ENCODE measurements at regions not wholly inside any gene's neighbourhood (a gene's known extent, or its start where the extent isn't known, plus 50 kb on each side); places are given as distances from the start of the nearest gene placed in this dataset.
"Not testable (repeated sequence)": the region's sequence is repeated elsewhere in the genome, so short reads cannot be mapped to it uniquely, and the experiment has no call there.

- no peak for DNase-seq (ENCODE audit: low spot score)
Observed at GRCh38 chr17:68097161-68097805, 61.7 kb downstream of the KPNA2 start.

- not testable (repeated sequence) for DNase-seq (ENCODE audit: low spot score)
Observed at GRCh38 chr17:68099341-68099753, 63.8 kb downstream of the KPNA2 start.

GRCh38 chr17:68100000-68100641, 64.6 kb downstream of the KPNA2 start:
- no peak for DNase-seq (ENCODE audit: low spot score)

GRCh38 chr17:68101075-68101986, 65.8 kb downstream of the KPNA2 start:
- DNase-seq (ENCODE audit: low spot score), result peak; percentile 91

- no peak for DNase-seq (ENCODE audit: low spot score)
Observed at GRCh38 chr17:68101987-68102314, 66.4 kb downstream of the KPNA2 start.

- DNase-seq (ENCODE audit: low spot score), result no peak
Observed at GRCh38 chr17:68102318-68102758, 66.8 kb downstream of the KPNA2 start.

- no peak for DNase-seq (ENCODE audit: low spot score)
Observed at GRCh38 chr17:68103148-68103547, 67.6 kb downstream of the KPNA2 start.

- DNase-seq (ENCODE audit: low spot score), result no peak
Observed at GRCh38 chr17:68106085-68106484, 70.5 kb downstream of the KPNA2 start.

GRCh38 chr17:68107373-68107772, 71.8 kb downstream of the KPNA2 start:
- DNase-seq (ENCODE audit: low spot score), result no peak

GRCh38 chr17:68108313-68109000, 72.9 kb downstream of the KPNA2 start:
- DNase-seq (ENCODE audit: low spot score), result no peak

GRCh38 chr17:68109404-68109803, 73.9 kb downstream of the KPNA2 start:
- not testable (repeated sequence) for DNase-seq (ENCODE audit: low spot score)

- DNase-seq (ENCODE audit: low spot score), result not testable (repeated sequence)
Observed at GRCh38 chr17:68116211-68116610, 80.7 kb downstream of the KPNA2 start.

- DNase-seq (ENCODE audit: low spot score), result no peak
Observed at GRCh38 chr17:68122587-68122986, 87.1 kb downstream of the KPNA2 start.

GRCh38 chr17:68125111-68125870, 89.8 kb downstream of the KPNA2 start:
- no peak for DNase-seq (ENCODE audit: low spot score)

- DNase-seq (ENCODE audit: low spot score), result no peak
Observed at GRCh38 chr17:68127914-68128313, 92.4 kb downstream of the KPNA2 start.

GRCh38 chr17:68131456-68131855, 95.9 kb downstream of the KPNA2 start:
- no peak for DNase-seq (ENCODE audit: low spot score)

- no peak for DNase-seq (ENCODE audit: low spot score)
Observed at GRCh38 chr17:68133346-68134045, 98.0 kb downstream of the KPNA2 start.

- DNase-seq (ENCODE audit: low spot score), result no peak
Observed at GRCh38 chr17:68134046-68134637, 98.6 kb downstream of the KPNA2 start.

- DNase-seq (ENCODE audit: low spot score), result no peak
Observed at GRCh38 chr17:68134731-68135130, 99.2 kb downstream of the KPNA2 start.
